ENCODE measurements at regions not wholly inside any gene's neighbourhood (a gene's known extent, or its start where the extent isn't known, plus 50 kb on each side); places are given as distances from the start of the nearest gene placed in this dataset.

GRCh38 chr2:225328192-225328591 lies 71.3 kb upstream of the NYAP2 start:
- H3K4me1 ChIP-seq (ENCODE audit: control insufficient read depth, extremely low read depth, insufficient read depth, low read length) = no peaks in the 10 kb centered on the region
- ChIA-PET POLR2A (no interaction called here), CTCF (no interaction called here)
- no peak for FAIRE-seq
- no peak overlapping the region for H3K27ac ChIP-seq (ENCODE audit: insufficient read depth, low read depth, low read length)
- no peak overlapping the region for H3K9ac ChIP-seq (replicated peaks; ENCODE audit: extremely low read depth, insufficient read depth, low read length)
- dilution Hi-C loops (cut with MboI; ENCODE audit: extremely low pct_ligation_motif_present, low sequenced_read_pairs) (no loop called here), intact Hi-C loops (cut with micrococcal nuclease) (no loop called here)
- no peaks in the 10 kb centered on the region for H4K20me1 ChIP-seq (replicated peaks; ENCODE audit: control insufficient read depth, extremely low read depth, insufficient read depth, low read length)
- H3K4me3 ChIP-seq (replicated peaks in 1 of 3; ENCODE audit: insufficient read depth in 1 of 3, low read depth in 1 of 3, low read length in 3 of 3) = no peak overlapping the region
- no peaks in the 10 kb centered on the region for H3K9me1 ChIP-seq (replicated peaks; ENCODE audit: control insufficient read depth, extremely low read depth, insufficient read depth, low read length)
- no TSS peak for BruUV-seq (replicated peaks)
- peaks cover 2% of the 10 kb centered on the region for H3K9me3 ChIP-seq (replicated peaks; ENCODE audit: control insufficient read depth, insufficient read depth, low read length)
- TF ChIP-seq GATA2 (IDR thresholded peaks at IDR 0.05; ENCODE audit: insufficient read depth, insufficient read length, low read depth, low read length) (peak; percentile 67), JUN (IDR thresholded peaks at IDR 0.05; ENCODE audit: borderline replicate concordance, insufficient read depth, insufficient read length, low read depth) (no peak), MYC (IDR thresholded peaks at IDR 0.05; ENCODE audit: low read depth, low read length) (no peak), EZH2 (IDR thresholded peaks at IDR 0.05; ENCODE audit: borderline replicate concordance, low read depth, low read length, severe bottlenecking) (no peak), POLR2AphosphoS5 (IDR thresholded peaks at IDR 0.05; ENCODE audit: insufficient read depth, low read depth, low read length) (no peak), CTCF (IDR thresholded peaks at IDR 0.05; ENCODE audit: extremely low read depth in 1 of 2, insufficient read depth in 1 of 2, low read depth in 1 of 2, low read length in 2 of 2) (no peak)
- DNase-seq (ENCODE audit: low read depth, low spot score) = peak; percentile 2
- H3K27me3 ChIP-seq (ENCODE audit: control insufficient read depth in 2 of 2, insufficient read depth in 2 of 2, low read length in 2 of 2) = no peaks in the 10 kb centered on the region
- H3K4me2 ChIP-seq (ENCODE audit: insufficient read depth, low read length) = no peak overlapping the region
- no peaks in the 10 kb centered on the region for H3K79me2 ChIP-seq (ENCODE audit: control insufficient read depth, insufficient read depth, low read length)
- H2AFZ ChIP-seq (ENCODE audit: low read depth, low read length) = no peak overlapping the region
- H3K36me3 ChIP-seq (ENCODE audit: control insufficient read depth in 2 of 2, extremely low read depth in 1 of 2, insufficient read depth in 2 of 2, low read length in 2 of 2) = no peaks in the 10 kb centered on the region

GRCh38 chr2:225326969-225327368 lies 72.5 kb upstream of the NYAP2 start:
- intact Hi-C loops (cut with micrococcal nuclease) (no loop called here), dilution Hi-C loops (cut with MboI; ENCODE audit: extremely low pct_ligation_motif_present, low sequenced_read_pairs) (no loop called here)
- H3K79me2 ChIP-seq (ENCODE audit: control insufficient read depth, insufficient read depth, low read length) = no peaks in the 10 kb centered on the region
- H3K9me3 ChIP-seq (replicated peaks; ENCODE audit: control insufficient read depth, insufficient read depth, low read length) = peaks cover 2% of the 10 kb centered on the region
- BruUV-seq (replicated peaks) = no TSS peak
- H3K4me2 ChIP-seq (ENCODE audit: insufficient read depth, low read length) = no peak overlapping the region
- no peaks in the 10 kb centered on the region for H3K36me3 ChIP-seq (ENCODE audit: control insufficient read depth in 2 of 2, extremely low read depth in 1 of 2, insufficient read depth in 2 of 2, low read length in 2 of 2)
- no peaks in the 10 kb centered on the region for H3K9me1 ChIP-seq (replicated peaks; ENCODE audit: control insufficient read depth, extremely low read depth, insufficient read depth, low read length)
- ChIA-PET CTCF (no interaction called here), POLR2A (no interaction called here)
- H3K9ac ChIP-seq (replicated peaks; ENCODE audit: extremely low read depth, insufficient read depth, low read length) = no peak overlapping the region
- TF ChIP-seq MYC (IDR thresholded peaks at IDR 0.05; ENCODE audit: low read depth, low read length) (no peak), EZH2 (IDR thresholded peaks at IDR 0.05; ENCODE audit: borderline replicate concordance, low read depth, low read length, severe bottlenecking) (no peak), JUN (IDR thresholded peaks at IDR 0.05; ENCODE audit: borderline replicate concordance, insufficient read depth, insufficient read length, low read depth) (no peak), CTCF (IDR thresholded peaks at IDR 0.05; ENCODE audit: extremely low read depth in 1 of 2, insufficient read depth in 1 of 2, low read depth in 1 of 2, low read length in 2 of 2) (no peak), MAX (IDR thresholded peaks at IDR 0.05; ENCODE audit: insufficient read depth, insufficient read length) (no peak), POLR2A (IDR thresholded peaks at IDR 0.05; ENCODE audit: low read depth, low read length) (no peak), POLR2AphosphoS5 (IDR thresholded peaks at IDR 0.05; ENCODE audit: insufficient read depth, low read depth, low read length) (no peak), FOS (IDR thresholded peaks at IDR 0.05; ENCODE audit: borderline replicate concordance, insufficient read depth, low read length) (no peak), GATA2 (IDR thresholded peaks at IDR 0.05; ENCODE audit: insufficient read depth, insufficient read length, low read depth, low read length) (no peak)
- no peak overlapping the region for H2AFZ ChIP-seq (ENCODE audit: low read depth, low read length)
- no peak overlapping the region for H3K4me3 ChIP-seq (replicated peaks in 1 of 3; ENCODE audit: insufficient read depth in 1 of 3, low read depth in 1 of 3, low read length in 3 of 3)
- FAIRE-seq = no peak
- H3K27me3 ChIP-seq (ENCODE audit: control insufficient read depth in 2 of 2, insufficient read depth in 2 of 2, low read length in 2 of 2) = no peaks in the 10 kb centered on the region
- H3K4me1 ChIP-seq (ENCODE audit: control insufficient read depth, extremely low read depth, insufficient read depth, low read length) = no peaks in the 10 kb centered on the region
- no peak for DNase-seq (ENCODE audit: low read depth, low spot score)
- no peaks in the 10 kb centered on the region for H4K20me1 ChIP-seq (replicated peaks; ENCODE audit: control insufficient read depth, extremely low read depth, insufficient read depth, low read length)
- H3K27ac ChIP-seq (ENCODE audit: insufficient read depth, low read depth, low read length) = no peak overlapping the region

Measured in endothelial cell of umbilical vein (primary cell).